Nephron (organoid): ENCODE measurements at regions not wholly inside any gene's neighbourhood (a gene's known extent, or its start where the extent isn't known, plus 50 kb on each side); places are given as distances from the start of the nearest gene placed in this dataset.

ENCODE experiments used
- H3K27ac Mint-ChIP-seq, 3 experiments: 2 replicates each; pipeline ENCODE4 v1.8.0; 2020; ENCODE audit warnings: mixed read lengths in 3 of 3, mild to moderate bottlenecking in 2 of 3, moderate library complexity in 1 of 3
- H3K27me3 Mint-ChIP-seq: 2 replicates; pipeline ENCODE4 v1.8.0; 2021; ENCODE audit warnings: low read depth, mild to moderate bottlenecking, moderate library complexity, mixed read lengths
- H3K36me3 Mint-ChIP-seq: 2 replicates; pipeline ENCODE4 v1.8.0; 2020; ENCODE audit warnings: low read depth, mixed read lengths
- H3K4me1 Mint-ChIP-seq: 2 replicates; pipeline ENCODE4 v1.8.0; 2020; ENCODE audit warnings: mixed read lengths
- H3K4me3 Mint-ChIP-seq, 3 experiments: 2 replicates each; pipeline ENCODE4 v1.8.0; 2020; ENCODE audit warnings: mild to moderate bottlenecking in 3 of 3, mixed read lengths in 3 of 3, moderate library complexity in 2 of 3
- H3K9me3 Mint-ChIP-seq: 2 replicates; pipeline ENCODE4 v1.8.0; 2020; ENCODE audit warnings: mixed read lengths
- TF ChIP-seq, protein P1 (sequence below), 3 experiments: fragments of 200-600 bp; sonication (generic); IDR thresholded peaks; one replicate each; pipeline ENCODE4 v1.5.0; 2021; ENCODE audit warnings: antibody characterized with exemption in 3 of 3; ENCODE audit not compliant: unreplicated experiment in 3 of 3

DNA sequence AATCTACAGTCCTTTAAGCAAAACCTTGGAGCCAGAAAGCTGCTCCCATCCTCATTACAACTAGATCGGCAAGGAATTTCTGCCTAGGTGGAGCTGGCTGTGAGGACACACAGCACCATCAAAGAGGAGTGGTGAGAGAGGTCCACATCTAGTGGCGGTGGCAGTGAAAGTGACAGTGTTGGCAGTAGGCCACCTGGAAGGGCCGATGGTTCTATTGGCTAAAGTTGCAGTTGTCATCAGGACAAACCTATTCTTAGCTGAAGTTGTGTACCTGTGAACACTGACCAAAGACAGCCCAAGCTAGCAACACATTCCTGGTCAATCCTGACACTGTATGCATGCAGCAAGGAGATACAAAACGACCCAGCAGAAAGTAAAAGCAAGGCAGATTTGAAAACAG, 218.1 kb upstream of the CHAC2 start:
- Mint-ChIP-seq H3K36me3 (no peaks in the 10 kb centered on the region), H3K9me3 (peaks cover 7% of the 10 kb centered on the region), H3K4me3 (no peak overlapping the region), H3K27me3 (no peaks in the 10 kb centered on the region), H3K27ac (no peak overlapping the region), H3K4me1 (no peaks in the 10 kb centered on the region)
- TF ChIP-seq, protein P1, sequence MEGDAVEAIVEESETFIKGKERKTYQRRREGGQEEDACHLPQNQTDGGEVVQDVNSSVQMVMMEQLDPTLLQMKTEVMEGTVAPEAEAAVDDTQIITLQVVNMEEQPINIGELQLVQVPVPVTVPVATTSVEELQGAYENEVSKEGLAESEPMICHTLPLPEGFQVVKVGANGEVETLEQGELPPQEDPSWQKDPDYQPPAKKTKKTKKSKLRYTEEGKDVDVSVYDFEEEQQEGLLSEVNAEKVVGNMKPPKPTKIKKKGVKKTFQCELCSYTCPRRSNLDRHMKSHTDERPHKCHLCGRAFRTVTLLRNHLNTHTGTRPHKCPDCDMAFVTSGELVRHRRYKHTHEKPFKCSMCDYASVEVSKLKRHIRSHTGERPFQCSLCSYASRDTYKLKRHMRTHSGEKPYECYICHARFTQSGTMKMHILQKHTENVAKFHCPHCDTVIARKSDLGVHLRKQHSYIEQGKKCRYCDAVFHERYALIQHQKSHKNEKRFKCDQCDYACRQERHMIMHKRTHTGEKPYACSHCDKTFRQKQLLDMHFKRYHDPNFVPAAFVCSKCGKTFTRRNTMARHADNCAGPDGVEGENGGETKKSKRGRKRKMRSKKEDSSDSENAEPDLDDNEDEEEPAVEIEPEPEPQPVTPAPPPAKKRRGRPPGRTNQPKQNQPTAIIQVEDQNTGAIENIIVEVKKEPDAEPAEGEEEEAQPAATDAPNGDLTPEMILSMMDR (IDR thresholded peaks at IDR 0.05; ENCODE audit: unreplicated experiment in 3 of 3), result no peak

DNA sequence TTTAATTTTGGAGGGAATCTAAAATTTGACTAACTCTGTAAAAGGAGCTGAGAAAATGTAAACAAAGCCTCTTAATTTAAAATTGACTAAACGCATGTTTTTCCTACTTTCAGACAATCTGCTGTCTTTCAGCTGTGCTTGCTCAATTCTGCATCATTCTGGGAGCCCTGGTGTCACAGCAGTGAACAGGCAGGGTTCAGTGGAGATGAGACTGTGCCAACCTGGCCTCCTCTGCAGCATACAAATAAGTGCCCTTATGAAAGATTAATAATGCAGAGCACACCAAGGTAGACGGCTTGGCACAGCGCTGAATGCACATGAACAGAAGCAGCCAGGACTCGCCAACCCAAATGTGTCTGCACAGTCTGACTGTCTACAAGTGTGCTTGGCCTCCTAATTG, 222.0 kb upstream of the CHAC2 start:
- Mint-ChIP-seq H3K36me3 (no peaks in the 10 kb centered on the region), H3K4me1 (no peaks in the 10 kb centered on the region), H3K9me3 (peaks cover 14% of the 10 kb centered on the region), H3K27ac (no peak overlapping the region), H3K27me3 (peaks cover 8% of the 10 kb centered on the region), H3K4me3 (no peak overlapping the region)
- TF ChIP-seq, protein P1 (IDR thresholded peaks at IDR 0.05; ENCODE audit: unreplicated experiment in 3 of 3), result no peak

DNA sequence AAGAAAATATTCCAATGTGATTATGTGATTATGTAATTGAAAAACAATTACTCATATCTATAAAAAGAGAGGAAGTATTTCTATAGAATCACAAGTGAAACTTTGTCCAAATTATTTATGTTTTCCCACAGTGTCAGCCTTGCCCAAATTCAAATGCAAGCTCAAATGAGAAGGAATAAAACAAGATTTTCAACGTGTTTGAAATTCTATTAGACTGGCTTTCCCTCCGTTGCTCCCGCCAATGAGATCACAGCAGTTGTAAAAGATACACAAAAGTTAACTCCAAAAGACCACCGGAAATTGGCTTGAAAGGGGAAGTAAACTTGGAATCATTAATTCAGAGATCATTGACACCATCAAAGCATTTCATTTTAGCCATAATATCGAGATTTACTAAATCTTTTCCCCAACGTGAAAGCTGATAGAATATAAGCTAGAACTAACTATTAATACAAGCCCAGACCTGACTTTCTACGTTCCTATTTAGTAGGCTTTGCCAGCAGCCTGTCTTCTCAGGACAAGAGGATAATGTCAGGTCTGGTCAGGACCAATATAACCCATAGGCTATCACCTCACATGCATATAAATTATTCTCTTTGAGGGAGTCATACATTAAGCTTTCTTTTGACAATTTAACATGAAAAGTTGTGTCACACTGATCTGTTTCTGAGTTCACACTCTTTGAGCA, 222.6 kb upstream of the CHAC2 start:
- Mint-ChIP-seq H3K4me1 (no peaks in the 10 kb centered on the region), H3K4me3 (no peak overlapping the region), H3K9me3 (peaks cover 20% of the 10 kb centered on the region), H3K27ac (no peak overlapping the region), H3K36me3 (no peaks in the 10 kb centered on the region), H3K27me3 (peaks cover 8% of the 10 kb centered on the region)
- TF ChIP-seq, protein P1 (IDR thresholded peaks at IDR 0.05; ENCODE audit: unreplicated experiment in 3 of 3), result no peak

DNA sequence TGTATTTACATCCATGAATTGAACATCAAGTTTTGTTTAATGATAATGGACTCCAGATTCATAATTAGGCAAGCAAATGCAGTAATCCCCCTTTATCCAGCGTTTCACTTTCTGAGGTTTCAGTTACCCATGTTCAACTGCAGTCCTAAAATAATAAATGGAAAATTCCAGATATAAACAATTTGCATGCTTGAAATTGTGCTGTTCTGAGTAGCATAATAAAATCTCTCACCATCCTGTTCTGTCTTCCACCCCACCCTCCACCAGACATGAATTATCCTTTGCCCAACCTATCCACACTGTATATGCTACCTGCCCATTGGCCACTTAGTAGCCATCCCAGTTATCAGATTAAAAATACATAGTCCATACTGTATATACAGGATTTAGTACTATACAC, 224.5 kb upstream of the CHAC2 start:
- Mint-ChIP-seq H3K9me3 (peaks cover 23% of the 10 kb centered on the region), H3K36me3 (no peaks in the 10 kb centered on the region), H3K4me3 (no peak overlapping the region), H3K27ac (no peak overlapping the region), H3K4me1 (no peaks in the 10 kb centered on the region), H3K27me3 (peaks cover 8% of the 10 kb centered on the region)
- TF ChIP-seq, protein P1 (IDR thresholded peaks at IDR 0.05; ENCODE audit: unreplicated experiment in 3 of 3), result no peak

DNA sequence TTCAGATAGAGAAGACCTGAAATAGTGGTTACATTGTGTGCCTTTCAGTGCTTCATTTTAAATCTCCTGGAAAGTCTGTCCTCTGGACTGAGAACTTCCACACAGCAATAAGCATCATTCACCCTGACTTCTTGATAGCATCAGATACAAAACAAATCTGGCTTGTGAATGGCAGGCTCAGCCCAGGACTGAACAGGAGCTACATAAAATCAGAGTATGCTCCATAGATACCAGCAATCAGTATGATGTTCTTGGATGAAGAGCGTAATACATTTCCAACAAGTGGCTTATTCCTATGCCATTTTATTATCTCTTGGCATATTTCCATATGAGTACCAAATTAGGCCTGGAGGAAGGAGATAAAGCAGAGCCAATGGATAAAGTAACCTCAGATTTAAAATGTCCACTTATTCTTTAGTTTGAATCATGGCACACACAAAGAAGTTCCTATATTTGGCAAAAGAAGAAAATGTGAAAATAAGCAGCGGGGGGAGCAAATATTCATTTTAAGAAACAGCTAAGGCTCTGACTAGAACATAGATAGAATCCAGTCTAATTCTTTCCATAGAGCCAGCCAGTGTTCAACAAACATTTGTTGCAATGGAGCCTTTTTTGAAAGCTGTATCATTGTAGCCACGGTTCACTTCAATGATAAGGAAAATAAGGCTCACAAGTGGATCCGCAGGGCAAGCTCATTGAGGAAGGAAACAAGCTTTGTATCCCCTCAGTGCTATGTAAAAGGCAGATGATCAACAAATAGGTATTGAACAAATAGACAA, 230.8 kb upstream of the CHAC2 start:
- TF ChIP-seq, protein P1 (IDR thresholded peaks at IDR 0.05; ENCODE audit: unreplicated experiment in 3 of 3), result no peak
- peaks cover 7% of the 10 kb centered on the region for H3K27me3 Mint-ChIP-seq
- peaks cover 11% of the 10 kb centered on the region for H3K4me1 Mint-ChIP-seq
- H3K4me3 Mint-ChIP-seq, result no peak overlapping the region
- no peaks in the 10 kb centered on the region for H3K36me3 Mint-ChIP-seq
- H3K27ac Mint-ChIP-seq, result no peak overlapping the region
- peaks cover 25% of the 10 kb centered on the region for H3K9me3 Mint-ChIP-seq
